Mammary epithelial cell (primary cell): ENCODE measurements at regions not wholly inside any gene's neighbourhood (a gene's known extent, or its start where the extent isn't known, plus 50 kb on each side); places are given as distances from the start of the nearest gene placed in this dataset.

Experiments
- EZH2 ChIP-seq: IDR thresholded peaks from 2 replicates; pipeline ENCODE4 v1.6.1; 2012; ENCODE audit warnings: low read length, inconsistent platforms, borderline replicate concordance
- TF ChIP-seq, protein P1 (sequence below), 2 donors: IDR thresholded peaks in 1 of 2; conservative IDR thresholded peaks in 1 of 2; 2 replicates each; pipeline ENCODE4 v1.5.1; 2011 to 2012; ENCODE audit warnings: inconsistent platforms in 2 of 2, low read length in 2 of 2, mild to moderate bottlenecking in 2 of 2, control low read depth in 1 of 2, low read depth in 1 of 2; ENCODE audit not compliant: insufficient read depth in 1 of 2; ENCODE audit errors: extremely low read depth in 1 of 2

DNA sequence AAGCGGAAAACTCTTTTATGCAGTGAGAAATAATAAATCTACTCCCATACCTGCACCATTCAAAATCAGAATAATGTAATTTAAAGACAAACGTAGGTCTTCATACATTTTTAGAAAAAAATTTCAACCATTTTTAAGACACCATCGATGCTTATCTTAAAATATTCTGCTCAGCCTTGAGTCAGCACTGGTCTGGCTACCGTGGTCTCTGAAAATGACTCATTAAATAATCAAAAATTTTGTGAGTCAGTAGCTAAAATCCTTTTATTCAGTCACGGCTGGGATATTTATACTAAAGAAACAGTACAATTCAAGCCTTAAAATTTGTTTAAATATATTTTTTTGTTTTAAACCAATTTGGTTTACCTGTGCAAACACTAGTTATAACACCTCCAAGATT, 2862.8 kb upstream of the PCDH20 start:
- TF ChIP-seq EZH2 = no peak
- TF ChIP-seq, protein P1, sequence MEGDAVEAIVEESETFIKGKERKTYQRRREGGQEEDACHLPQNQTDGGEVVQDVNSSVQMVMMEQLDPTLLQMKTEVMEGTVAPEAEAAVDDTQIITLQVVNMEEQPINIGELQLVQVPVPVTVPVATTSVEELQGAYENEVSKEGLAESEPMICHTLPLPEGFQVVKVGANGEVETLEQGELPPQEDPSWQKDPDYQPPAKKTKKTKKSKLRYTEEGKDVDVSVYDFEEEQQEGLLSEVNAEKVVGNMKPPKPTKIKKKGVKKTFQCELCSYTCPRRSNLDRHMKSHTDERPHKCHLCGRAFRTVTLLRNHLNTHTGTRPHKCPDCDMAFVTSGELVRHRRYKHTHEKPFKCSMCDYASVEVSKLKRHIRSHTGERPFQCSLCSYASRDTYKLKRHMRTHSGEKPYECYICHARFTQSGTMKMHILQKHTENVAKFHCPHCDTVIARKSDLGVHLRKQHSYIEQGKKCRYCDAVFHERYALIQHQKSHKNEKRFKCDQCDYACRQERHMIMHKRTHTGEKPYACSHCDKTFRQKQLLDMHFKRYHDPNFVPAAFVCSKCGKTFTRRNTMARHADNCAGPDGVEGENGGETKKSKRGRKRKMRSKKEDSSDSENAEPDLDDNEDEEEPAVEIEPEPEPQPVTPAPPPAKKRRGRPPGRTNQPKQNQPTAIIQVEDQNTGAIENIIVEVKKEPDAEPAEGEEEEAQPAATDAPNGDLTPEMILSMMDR (conservative IDR thresholded peaks at IDR 0.05 in 1 of 2, IDR thresholded peaks at IDR 0.05 in 1 of 2; ENCODE audit: extremely low read depth in 1 of 2, insufficient read depth in 1 of 2, low read depth in 1 of 2, low read length in 2 of 2) = no peak
